Hepatocyte (in vitro differentiated cells): ENCODE measurements at regions not wholly inside any gene's neighbourhood (a gene's known extent, or its start where the extent isn't known, plus 50 kb on each side); places are given as distances from the start of the nearest gene placed in this dataset.

Source experiments
- DNase-seq: peaks from one replicate; pipeline ENCODE4 v3.0.0-alpha.2; 2016; ENCODE audit warnings: low spot score
- H2AFZ ChIP-seq: fragments of 200-600 bp; sonication (generic); 2 replicates; pipeline ENCODE4 v1.6.0; 2016; ENCODE audit warnings: antibody characterized with exemption, mild to moderate bottlenecking
- H3K27ac ChIP-seq: fragments of 200-600 bp; sonication (generic); 2 replicates; pipeline ENCODE4 v1.5.1; 2016; ENCODE audit warnings: mild to moderate bottlenecking
- H3K27me3 ChIP-seq: fragments of 200-600 bp; sonication (generic); 2 replicates; pipeline ENCODE4 v1.6.1; 2016
- H3K36me3 ChIP-seq: fragments of 200-600 bp; sonication (generic); replicated peaks from 2 replicates; pipeline ENCODE4 v1.5.1; 2016; ENCODE audit warnings: low read depth; ENCODE audit not compliant: insufficient read depth
- H3K4me1 ChIP-seq: fragments of 200-600 bp; sonication (generic); 2 replicates; pipeline ENCODE4 v1.5.1; 2016; ENCODE audit warnings: mild to moderate bottlenecking, moderate library complexity; ENCODE audit not compliant: insufficient read depth
- H3K4me2 ChIP-seq: fragments of 200-600 bp; sonication (generic); 2 replicates; pipeline ENCODE4 v1.6.0; 2016
- H3K4me3 ChIP-seq: fragments of 200-600 bp; sonication (generic); 2 replicates; pipeline ENCODE4 v1.5.1; 2016; ENCODE audit warnings: mild to moderate bottlenecking
- H3K79me2 ChIP-seq: fragments of 200-600 bp; sonication (generic); 2 replicates; pipeline ENCODE4 v1.6.0; 2017; ENCODE audit warnings: mild to moderate bottlenecking
- H3K9me2 ChIP-seq: fragments of 200-600 bp; sonication (generic); replicated peaks from 2 replicates; pipeline ENCODE4 v1.6.0; 2017; ENCODE audit warnings: mild to moderate bottlenecking; ENCODE audit not compliant: insufficient read depth
- H3K9me3 ChIP-seq: fragments of 200-600 bp; sonication (generic); 2 replicates; pipeline ENCODE4 v1.5.1; 2016; ENCODE audit warnings: low read depth, mild to moderate bottlenecking
- H4K20me1 ChIP-seq: fragments of 200-600 bp; sonication (generic); 2 replicates; pipeline ENCODE4 v1.6.0; 2016; ENCODE audit warnings: mild to moderate bottlenecking; ENCODE audit not compliant: insufficient read depth, poor library complexity, severe bottlenecking
- CTCF ChIP-seq: fragments of 200-600 bp; sonication (generic); IDR thresholded peaks from 2 replicates; pipeline ENCODE4 v1.5.1; 2016; ENCODE audit warnings: antibody characterized with exemption, mild to moderate bottlenecking; ENCODE audit not compliant: poor library complexity
- EZH2 ChIP-seq: fragments of 200-600 bp; sonication (generic); IDR thresholded peaks from 2 replicates; pipeline ENCODE4 v1.6.1; 2016; ENCODE audit warnings: antibody characterized with exemption, mild to moderate bottlenecking, borderline replicate concordance
- EZH2phosphoT487 ChIP-seq: fragments of 200-600 bp; sonication (generic); IDR thresholded peaks from one replicate; pipeline ENCODE4 v1.6.1; 2018; ENCODE audit warnings: antibody characterized with exemption, mild to moderate bottlenecking, low read depth, moderate library complexity; ENCODE audit not compliant: unreplicated experiment, severe bottlenecking
- WGBS: methylation state at CpG from one replicate; pipeline ENCODE4 v1.1.6; 2016; ENCODE audit warnings: low lambda C conversion rate; ENCODE audit errors: missing lambda C conversion rate; 5-methylcytosine and 5-hydroxymethylcytosine counted together

- H2AFZ ChIP-seq, result no peak overlapping the region
- no peak overlapping the region for H3K27ac ChIP-seq
- no peaks in the 10 kb centered on the region for H3K9me2 ChIP-seq
- H3K4me2 ChIP-seq, result no peak overlapping the region
- H3K4me3 ChIP-seq, result no peak overlapping the region
- no peaks in the 10 kb centered on the region for H3K79me2 ChIP-seq
- TF ChIP-seq EZH2phosphoT487 (no peak), EZH2 (no peak), CTCF (no peak)
- H3K36me3 ChIP-seq, result no peaks in the 10 kb centered on the region
- H3K9me3 ChIP-seq, result no peaks in the 10 kb centered on the region
- H3K27me3 ChIP-seq, result no peaks in the 10 kb centered on the region
- 86% methylated on average over 4 of the region's 4 CpGs for WGBS
- H3K4me1 ChIP-seq, result no peaks in the 10 kb centered on the region
- H4K20me1 ChIP-seq, result no peaks in the 10 kb centered on the region
- no peak for DNase-seq
These were observed 236.1 kb downstream of the BUB3 start for GRCh38 chr10:123390332-123390731.

GRCh38 chr10:123390874-123391273 is 236.7 kb downstream of the BUB3 start:
- H3K4me3 ChIP-seq, result no peak overlapping the region
- H3K79me2 ChIP-seq, result no peaks in the 10 kb centered on the region
- H3K27ac ChIP-seq, result no peak overlapping the region
- H4K20me1 ChIP-seq, result no peaks in the 10 kb centered on the region
- no peaks in the 10 kb centered on the region for H3K9me3 ChIP-seq
- no peaks in the 10 kb centered on the region for H3K36me3 ChIP-seq
- no peak for TF ChIP-seq CTCF
- TF ChIP-seq EZH2, result no peak
- TF ChIP-seq EZH2phosphoT487, result no peak
- H3K4me1 ChIP-seq, result no peaks in the 10 kb centered on the region
- WGBS, result 95% methylated on average over 9 of the region's 9 CpGs
- H3K27me3 ChIP-seq, result no peaks in the 10 kb centered on the region
- H3K9me2 ChIP-seq, result no peaks in the 10 kb centered on the region
- no peak overlapping the region for H3K4me2 ChIP-seq
- DNase-seq, result no peak
- no peak overlapping the region for H2AFZ ChIP-seq

GRCh38 chr10:123391275-123392028 is 237.2 kb downstream of the BUB3 start:
- H4K20me1 ChIP-seq, result no peaks in the 10 kb centered on the region
- no peak overlapping the region for H3K4me3 ChIP-seq
- 77% methylated on average over 15 of the region's 15 CpGs for WGBS
- H3K9me3 ChIP-seq, result no peaks in the 10 kb centered on the region
- no peaks in the 10 kb centered on the region for H3K36me3 ChIP-seq
- H3K79me2 ChIP-seq, result no peaks in the 10 kb centered on the region
- H3K4me2 ChIP-seq, result no peak overlapping the region
- no peak overlapping the region for H3K27ac ChIP-seq
- H2AFZ ChIP-seq, result no peak overlapping the region
- H3K9me2 ChIP-seq, result no peaks in the 10 kb centered on the region
- no peak for DNase-seq
- no peaks in the 10 kb centered on the region for H3K27me3 ChIP-seq
- no peak for TF ChIP-seq EZH2phosphoT487
- no peaks in the 10 kb centered on the region for H3K4me1 ChIP-seq

- Histone ChIP-seq H3K27me3 (no peaks in the 10 kb centered on the region), H3K79me2 (no peaks in the 10 kb centered on the region), H3K4me1 (no peaks in the 10 kb centered on the region), H3K4me2 (no peak overlapping the region), H2AFZ (no peak overlapping the region), H3K9me2 (no peaks in the 10 kb centered on the region), H3K9me3 (no peaks in the 10 kb centered on the region), H4K20me1 (no peaks in the 10 kb centered on the region), H3K4me3 (no peak overlapping the region), H3K27ac (no peak overlapping the region), H3K36me3 (no peaks in the 10 kb centered on the region)
- no peak for DNase-seq
- TF ChIP-seq EZH2phosphoT487 (no peak), CTCF (no peak), EZH2 (no peak)
- 73% methylated on average over 6 of the region's 6 CpGs for WGBS
These were observed 238.2 kb downstream of the BUB3 start for GRCh38 chr10:123392182-123392963.
